ENCODE measurements at regions not wholly inside any gene's neighbourhood (a gene's known extent, or its start where the extent isn't known, plus 50 kb on each side); places are given as distances from the start of the nearest gene placed in this dataset.

DNA sequence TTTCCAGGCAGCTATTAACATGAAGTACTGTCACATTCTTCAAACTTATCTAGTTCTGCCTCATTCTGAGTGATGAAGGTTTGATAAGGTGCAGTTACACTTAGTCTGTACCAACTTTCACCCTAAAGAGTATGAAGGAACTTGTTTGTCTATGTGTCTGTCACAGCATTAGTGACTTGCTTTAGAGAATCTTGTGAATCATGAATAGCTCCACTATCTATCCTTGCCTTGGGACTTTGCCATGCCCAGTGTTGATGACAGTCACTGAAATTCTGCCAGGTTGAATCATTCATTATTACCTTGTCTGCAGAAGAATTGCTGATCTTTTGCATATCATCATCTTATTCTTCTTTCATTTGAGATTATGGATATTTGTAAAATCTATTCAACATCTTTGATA lies 50.9 kb upstream of the A1CF start:
- no peak for DNase-seq (ENCODE audit: low read depth)

DNA sequence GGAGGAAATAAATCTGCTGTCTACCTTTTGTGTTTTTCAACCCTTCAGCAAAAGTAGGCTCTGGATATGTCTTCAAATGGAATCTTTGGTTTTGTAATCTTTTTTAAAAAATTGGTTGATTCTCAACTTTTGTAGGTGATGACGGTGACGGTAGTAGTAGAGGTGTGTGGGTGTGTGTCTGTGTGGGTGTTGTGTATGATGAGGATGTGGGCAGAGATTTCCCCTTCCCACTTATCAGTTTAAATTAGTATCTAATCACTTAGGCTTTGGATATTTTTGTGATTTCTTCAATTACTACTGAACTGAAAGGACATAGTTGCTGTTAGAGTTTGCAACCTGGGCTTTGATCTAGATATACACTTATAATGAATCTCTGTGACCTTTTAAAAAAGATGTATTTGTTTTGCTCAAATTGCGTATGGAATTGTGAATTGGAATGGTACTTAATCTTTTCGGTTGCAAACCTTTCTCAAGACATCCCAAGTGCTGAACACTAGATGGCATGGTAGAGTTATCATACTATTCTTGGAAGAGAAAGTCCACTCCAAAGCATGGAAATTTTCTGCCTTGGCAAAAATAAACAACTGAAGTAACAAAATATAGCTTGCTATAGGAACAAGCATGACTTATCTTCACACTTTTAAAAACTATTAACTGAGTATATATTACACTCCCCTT lies 51.9 kb upstream of the A1CF start:
- DNase-seq (ENCODE audit: low read depth), result peak; percentile 5

DNA sequence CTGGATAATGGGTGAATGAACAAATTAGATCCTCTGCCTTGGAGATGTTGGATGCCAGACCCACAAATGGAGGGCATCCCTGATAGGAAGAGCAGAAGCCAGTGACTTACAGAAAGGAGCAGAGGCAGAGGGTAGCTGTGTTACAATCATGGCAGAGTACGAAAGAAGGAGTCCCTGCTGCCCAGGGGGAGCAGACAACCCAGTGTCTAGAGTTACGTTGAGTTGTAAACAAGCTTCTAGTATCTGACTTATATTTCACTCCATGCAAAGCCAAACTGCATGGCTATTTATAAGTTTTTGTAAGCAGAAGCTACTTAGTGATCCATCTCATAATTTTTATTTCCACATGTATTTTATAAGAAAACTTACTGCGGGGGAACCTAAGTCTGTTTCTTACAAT lies 56.2 kb upstream of the A1CF start:
- DNase-seq (ENCODE audit: low read depth), result no peak

DNA sequence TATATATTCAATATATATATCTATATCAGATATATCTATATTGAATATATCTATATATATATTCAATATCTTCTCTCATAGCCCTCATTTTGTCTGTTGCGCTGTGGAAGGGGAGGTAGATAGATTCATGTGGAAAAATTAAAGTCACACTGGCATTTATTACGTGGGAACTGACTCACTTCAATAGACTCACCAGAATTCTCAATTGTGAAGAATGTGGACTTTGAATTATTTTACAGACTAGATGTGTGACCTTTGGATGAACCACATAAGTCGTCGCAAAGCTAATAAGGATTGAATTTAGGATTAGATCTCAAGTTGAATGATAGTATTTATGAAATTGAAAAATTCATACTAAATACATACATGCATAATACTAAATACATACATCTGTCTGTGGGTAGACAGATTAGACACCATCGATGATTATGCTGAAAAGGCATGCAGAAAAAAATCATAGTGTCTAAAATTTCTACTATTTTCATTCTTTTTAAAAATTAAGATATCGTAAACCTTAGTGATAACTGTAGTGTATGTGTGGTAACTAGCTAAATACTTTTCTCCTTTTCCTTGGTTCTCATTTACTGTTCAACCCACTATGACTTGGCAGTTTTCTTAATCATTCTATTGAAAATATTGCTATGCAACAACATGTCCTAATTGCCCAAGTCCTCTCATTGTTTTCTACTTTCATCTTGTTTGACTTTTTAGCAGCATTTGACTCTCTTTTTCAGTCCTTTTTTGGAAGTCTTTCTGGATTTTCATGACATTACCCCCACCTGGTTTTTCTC lies 61.8 kb upstream of the A1CF start:
- no peak for DNase-seq (ENCODE audit: low read depth)

DNA sequence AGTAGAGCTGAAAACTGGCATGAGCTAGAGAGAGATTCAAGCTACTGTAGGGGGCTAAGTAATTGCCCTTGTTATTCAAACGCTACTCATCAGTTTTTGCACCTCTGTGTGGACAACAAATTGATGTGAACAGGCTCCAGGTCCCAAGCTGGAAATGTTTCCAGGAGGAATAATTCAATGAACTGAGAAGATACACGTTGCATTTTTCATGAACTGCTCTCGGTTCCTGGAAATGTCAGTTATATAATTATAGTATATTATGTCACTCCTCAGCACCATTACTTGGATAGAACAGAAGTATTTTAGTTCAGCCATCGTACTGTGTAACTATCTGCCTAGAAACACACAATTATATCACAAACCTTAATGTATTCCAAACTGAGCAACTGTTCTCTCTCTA lies 65.9 kb upstream of the A1CF start:
- no peak for DNase-seq (ENCODE audit: low read depth)

DNA sequence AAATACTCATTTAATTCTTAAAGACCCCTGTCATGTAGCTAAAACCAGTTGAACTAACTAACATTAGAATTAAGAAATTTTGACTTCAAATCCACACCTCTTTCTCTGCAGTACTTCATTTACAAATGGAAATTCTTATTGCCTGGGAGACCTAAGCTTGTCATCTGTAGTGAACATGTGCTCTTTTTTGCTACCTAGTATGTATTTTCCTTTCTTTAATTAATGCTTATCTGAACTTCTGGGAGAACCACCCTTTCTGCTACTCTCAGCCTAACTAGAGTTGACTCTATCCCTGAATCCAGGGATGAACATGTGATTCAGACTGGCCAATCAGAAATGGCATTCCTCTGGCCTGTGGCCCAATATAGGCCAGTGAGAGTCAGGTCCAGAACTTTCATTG lies 75.9 kb upstream of the A1CF start:
- no peak for DNase-seq (ENCODE audit: low read depth)

DNA sequence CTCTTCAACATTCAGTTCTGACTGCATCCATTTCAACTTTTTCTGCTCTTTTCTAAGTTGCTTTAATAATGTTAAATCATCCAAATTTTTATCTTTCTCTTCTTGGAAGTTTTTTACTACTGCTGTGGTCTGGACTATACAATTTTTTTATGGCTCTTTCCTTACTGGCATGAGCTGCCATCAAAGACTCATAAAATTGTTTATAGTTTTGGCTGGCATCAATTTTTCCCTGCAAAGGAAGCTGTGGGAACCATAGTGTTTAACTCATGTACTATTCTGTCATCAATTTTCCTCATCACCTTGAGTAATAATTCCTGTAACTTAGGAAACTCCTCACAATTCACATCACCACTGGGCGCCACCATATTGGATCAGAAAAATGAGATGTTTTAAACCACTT lies 77.6 kb upstream of the A1CF start:
- DNase-seq (ENCODE audit: low read depth), result no peak

DNA sequence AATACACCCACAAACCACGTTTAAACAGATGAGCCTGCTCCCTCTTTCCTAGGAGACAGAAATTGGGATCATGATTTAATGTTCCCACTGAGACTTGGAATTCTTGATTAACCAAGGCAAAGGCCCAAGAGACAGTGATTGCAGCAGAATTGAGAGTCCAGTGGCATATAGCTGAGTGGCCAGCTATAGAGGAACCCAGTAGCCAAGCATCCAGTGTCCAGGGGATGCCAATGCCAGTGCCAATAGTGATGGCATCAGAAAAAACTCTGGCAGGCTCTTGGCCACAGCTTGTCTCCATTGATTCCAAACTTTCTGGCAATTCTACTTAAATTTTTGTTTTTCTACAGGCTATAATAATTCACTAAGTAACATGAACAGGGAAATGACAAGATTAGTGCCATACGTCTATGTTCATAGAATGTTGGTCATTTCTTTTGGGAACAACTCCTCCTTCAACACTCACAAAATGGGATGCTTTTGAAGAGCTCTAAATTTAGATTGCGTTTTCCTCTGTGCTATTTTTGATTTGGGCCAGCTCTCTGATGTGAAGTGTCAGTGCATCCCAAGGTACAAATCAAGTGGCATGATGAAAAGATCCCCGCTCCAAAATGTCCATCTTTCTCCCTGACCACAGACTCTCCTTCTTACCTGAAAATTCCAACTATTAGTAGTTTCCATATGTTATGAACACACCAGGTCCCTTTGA lies 83.1 kb upstream of the A1CF start:
- no peak for DNase-seq (ENCODE audit: low read depth)

DNA sequence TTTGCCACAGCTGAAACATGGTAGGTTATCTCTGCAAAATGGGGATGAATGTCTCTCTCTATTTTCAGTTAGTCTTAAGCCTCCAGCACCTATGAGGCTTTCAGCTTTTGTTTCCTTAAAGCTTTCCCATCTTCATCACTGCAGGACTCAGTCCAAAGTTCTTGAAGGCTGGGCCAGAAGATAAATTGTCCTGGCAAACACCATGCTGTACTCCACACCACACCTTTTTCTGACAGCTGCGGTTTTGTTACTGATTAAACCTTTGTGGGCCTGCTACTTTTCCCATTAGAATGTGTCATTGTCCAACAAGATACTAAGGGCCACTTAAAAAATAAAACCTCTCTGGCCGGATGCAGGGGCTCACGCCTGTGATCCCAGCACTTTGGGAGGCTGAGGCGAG lies 87.2 kb upstream of the A1CF start:
- no peak for DNase-seq (ENCODE audit: low read depth)

DNA sequence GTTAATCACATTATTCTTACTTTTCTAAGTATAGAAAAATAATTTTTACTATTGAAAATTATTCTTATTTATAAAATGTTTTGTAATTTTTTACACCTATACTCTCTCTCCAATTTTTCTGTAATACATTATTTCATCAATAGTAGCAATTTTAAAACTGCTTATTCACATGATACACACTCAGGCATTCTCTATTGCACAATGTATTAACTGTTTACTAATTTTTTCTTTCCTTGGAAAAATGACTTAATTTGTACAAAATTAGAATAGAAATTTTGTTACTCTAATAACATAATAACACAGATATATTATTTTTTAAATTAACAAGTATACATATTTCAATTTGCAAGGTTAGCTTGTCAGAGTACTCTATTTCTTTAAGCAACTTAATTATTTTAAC lies 92.9 kb upstream of the PRKG1 start:
- no peak for DNase-seq (ENCODE audit: low read depth)

DNA sequence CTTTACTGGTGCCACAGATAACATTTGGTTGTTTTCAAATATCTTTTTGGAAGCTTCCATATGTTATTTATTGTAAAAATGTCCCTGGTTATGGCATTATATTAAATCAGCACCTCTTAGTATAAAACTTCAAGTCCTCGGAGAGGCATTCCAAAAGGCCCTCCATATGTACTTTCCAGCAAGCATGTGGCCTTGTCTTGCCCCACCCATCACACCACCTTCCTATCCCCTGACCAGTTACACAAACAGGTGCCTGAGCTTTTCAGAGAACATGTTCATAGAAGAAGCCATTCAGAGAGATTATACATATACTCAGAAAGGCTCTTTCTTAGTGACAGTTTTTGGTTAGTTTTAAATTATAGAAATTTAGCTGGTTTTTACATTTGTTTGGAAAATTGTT lies 92.4 kb upstream of the PRKG1 start:
- DNase-seq (ENCODE audit: low read depth), result no peak

DNA sequence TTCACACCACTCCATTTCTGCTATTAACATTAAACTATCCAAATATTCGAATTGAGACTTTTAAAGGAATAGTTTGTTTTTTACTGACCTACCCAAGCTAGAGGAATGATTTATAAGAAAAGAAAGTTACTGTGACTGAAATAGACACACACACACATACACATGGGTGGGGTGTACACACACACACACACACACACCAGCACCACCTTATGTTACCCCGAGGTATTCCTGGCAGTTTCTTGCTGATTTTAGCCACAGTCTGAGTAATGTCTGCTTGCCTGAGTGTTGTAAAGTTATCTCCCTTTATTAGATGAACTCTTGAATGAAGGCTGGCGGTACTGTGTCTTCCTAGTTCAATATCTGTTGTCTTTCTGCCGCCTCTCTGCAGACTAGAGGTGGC lies 91.3 kb upstream of the PRKG1 start:
- no peak for DNase-seq (ENCODE audit: low read depth)

DNA sequence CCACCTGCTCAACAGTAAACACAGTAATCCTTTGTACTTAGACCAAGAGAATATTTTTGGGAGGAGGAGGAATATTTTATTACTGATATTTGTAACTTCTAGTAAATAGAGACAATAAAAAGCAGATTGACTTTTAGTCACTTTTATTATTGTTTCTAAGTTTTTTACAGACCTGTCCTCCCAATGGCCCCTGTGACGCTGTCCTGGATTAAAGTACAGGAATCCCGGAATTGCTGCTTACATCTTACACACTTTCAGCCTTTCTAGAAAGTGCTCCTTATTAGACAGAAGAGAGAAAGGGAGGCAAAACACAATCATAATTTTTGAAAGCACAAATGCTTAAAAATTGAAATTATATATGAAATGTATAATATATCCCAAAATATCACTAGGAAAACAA lies 86.4 kb upstream of the PRKG1 start:
- DNase-seq (ENCODE audit: low read depth), result no peak

DNA sequence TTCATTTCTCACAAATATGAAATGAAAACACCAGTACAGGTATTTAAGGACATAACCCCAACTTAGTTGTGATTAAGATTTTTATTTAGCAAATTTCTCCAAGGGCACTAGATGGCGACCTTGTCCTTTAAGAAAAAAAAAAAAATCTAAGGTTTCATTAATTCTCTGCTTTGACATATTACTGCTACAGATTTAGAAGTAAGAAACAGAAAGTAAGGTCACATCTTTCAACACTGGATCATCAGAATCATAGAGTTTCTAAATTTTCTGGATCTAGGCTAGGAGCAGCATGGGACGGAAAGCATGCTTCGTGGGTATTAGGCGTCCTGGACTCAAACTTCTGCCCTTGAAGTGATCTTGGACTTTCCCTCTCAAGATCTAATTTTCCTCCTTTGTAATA lies 85.5 kb upstream of the PRKG1 start:
- no peak for DNase-seq (ENCODE audit: low read depth)

DNA sequence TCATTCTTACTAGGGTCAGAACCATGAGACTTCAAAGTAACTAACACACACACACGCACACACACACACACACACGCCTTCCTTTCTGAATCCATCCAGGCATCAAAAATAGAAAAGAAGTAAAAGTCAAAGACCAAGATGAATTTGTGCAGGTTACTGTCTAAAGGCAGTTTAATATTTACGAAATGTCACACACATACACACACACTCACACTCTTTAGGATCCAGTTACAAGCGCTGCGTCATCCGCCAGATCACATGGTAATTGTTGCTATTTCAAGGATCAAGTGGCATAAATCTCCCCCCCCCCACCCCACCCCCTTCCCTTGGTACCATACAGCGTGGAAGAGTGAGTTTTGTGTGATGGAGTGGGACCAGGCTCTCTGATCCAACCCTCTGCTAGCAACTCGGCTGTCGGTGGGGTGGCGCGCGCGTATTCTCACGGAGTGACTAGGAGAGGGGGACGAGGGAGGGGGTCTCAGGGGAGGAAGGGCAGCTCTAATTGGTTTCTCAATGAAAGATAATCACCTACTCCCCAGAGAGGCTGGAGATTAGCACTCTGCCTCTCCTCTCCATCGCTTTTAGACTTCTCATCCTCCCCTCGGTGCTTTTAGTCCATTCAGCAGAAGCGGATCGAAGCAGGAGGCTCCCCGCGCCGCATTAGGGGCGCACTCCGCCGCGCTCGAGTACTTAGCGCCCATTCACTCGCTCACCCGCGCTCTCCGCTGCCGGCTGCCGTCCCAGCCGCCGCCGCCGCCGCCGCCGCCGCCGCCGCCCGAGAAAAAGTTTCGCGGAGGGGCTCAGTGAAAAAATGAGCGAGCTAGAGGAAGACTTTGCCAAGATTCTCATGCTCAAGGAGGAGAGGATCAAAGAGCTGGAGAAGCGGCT lies 83.5 kb upstream of the PRKG1 start:
- no peak for DNase-seq (ENCODE audit: low read depth)

DNA sequence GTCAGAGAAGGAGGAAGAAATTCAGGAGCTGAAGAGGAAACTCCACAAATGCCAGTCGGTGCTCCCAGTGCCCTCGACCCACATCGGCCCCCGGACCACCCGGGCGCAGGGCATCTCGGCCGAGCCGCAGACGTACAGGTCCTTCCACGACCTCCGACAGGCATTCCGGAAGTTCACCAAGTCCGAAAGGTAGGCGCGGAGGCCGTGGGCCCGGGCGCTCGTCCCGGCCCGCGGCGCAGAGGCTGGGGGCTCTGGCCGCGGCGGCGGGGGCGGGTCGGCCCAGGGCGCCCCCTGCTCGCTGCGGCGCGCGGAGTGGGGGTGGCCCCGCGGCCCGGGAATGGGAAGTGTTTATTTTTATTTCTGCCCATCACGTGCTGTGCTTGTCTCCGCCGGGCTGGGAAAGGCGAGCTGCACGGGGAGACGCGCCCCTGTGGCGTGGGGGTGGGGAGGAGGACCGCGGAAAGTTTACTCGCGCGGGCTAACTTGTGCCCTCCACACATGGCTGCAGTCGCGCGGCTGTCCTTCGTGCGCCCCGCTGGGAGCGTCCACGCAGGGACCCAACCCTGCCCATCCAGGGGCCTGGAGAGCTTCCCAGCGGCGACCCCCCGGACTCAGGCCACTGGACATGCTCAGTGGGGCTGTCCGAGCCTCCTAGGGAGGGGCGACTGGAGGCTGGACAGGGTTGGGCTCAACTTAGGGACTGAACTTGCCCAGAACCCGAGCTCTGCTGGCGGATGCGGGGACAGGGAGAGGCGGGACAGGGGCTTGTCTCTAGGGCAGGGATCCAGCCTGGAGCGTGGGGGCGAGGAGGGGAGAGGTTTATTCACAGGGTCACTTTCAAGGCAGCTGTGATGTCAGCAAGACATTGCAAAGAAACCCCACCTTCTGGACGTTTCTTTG lies 82.6 kb upstream of the PRKG1 start:
- DNase-seq (ENCODE audit: low read depth), result no peak

DNA sequence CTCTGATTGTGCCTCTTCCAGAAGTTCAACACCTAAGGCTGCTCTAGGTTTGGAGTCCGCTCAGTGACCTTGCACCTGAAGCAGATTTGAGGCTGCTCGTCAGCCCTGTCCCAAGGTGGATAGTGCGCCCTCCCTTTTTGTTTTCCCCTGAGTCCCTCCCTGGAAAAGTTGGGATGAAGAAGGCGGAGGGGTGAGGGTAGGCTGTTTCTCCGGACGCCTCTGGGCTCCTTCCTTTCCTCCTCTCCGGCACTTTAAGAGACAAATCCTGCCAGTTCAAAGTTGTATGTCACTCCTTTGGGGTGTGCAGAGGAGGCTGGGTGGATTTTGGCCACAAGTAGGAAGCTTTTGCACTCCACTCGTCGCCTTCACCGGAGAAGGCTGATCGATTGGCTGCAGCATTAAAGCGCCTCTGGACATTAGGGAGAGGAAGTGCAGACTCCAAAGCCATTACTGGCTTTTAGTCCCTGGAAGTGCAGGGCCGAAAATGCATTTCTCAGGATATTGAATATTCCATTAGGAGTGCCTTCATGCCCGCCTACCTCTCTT lies 81.9 kb upstream of the PRKG1 start:
- no peak for DNase-seq (ENCODE audit: low read depth)

DNA sequence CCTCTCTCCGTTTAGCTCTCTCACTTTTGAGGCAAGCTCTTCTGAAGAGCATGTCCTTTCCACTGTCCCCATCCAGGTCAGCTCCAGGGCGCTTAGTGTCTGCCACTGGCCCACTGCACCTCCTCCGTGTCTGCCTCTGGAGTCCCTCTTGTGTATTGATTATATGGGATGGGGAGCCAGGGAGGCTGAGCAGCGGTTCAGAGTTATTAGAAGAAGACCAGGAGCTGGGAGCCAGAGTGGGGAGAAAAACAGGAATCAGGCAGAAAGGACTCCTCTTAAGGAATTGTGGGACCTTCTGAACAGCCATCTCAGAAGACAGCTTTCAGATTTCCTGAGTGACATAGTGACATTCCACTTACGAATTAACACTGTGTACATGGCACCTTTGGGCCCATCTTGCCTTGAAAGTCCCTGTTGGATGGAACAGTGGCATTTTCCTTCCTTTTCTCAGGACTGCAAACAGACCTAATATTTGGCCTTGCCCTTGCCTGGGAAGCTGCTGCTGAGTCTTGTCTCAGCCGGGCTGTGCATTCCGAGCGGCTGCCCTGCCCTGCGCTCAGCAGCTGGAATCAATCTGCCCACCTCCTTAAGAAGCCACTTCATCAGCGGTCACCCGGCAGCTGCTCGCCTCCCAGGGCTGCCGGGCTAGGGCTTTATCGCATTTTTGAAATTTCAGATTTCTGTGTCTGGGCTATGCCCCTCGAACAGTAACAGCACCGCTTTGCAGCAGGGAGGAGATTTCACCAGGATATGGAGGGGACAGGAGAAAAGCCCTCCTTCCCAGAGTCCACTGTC lies 81.1 kb upstream of the PRKG1 start:
- DNase-seq (ENCODE audit: low read depth), result no peak

DNA sequence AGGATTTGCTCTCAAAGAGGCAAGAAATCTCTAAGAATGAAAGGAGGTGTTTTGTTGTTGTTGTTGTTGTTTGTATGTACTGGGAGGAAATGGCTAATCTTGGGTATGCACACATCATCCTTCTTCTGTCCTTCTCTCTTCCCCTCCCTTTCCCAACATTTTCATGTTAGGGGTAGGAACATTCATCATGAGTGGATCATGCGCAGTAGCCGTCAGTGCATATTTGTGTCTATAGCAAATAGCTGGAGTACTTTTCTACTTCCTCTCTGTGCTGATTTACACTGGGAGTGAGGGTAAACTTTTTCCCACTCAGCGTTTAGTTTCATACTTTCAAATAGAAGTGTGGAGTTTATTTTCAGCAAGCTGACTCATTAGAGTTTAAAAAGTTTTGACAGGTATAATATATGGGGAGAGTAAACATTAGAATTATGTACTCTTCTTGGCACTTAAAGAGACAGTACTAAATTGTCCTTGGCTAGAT lies 80.5 kb upstream of the PRKG1 start:
- DNase-seq (ENCODE audit: low read depth), result no peak

DNA sequence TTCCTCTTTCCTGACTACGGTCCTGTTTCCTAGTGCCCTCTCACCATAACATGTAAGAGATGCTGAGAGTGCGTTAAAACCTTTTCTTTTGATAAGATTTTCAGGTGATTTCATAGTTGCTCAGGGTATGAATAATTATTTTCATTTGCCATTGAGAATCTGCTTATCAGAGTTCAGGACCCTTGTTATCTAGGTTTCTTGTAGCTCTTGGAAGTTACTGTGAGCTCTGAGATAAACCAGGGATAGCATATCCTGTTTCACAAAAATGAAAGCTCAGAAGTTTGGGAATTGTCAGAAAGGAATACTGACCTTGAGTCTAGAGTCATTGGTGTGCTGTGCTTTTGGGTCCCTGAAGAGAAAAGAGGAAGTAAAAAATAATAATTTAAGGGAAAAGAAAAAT lies 76.8 kb upstream of the PRKG1 start:
- DNase-seq (ENCODE audit: low read depth), result no peak

Data from HS-27A (cell line).